Lower leg skin (tissue), 3 donors: ENCODE measurements at regions not wholly inside any gene's neighbourhood (a gene's known extent, or its start where the extent isn't known, plus 50 kb on each side); places are given as distances from the start of the nearest gene placed in this dataset.

Source experiments
- CTCF ChIP-seq, 3 donors: fragments of 450-650 bp; IDR thresholded peaks; one replicate each; pipeline ENCODE4 v1.5.1; 2016; ENCODE audit warnings: antibody characterized with exemption in 3 of 3, mild to moderate bottlenecking in 3 of 3, moderate library complexity in 2 of 3
- POLR2A ChIP-seq, 2 donors: fragments of 450-650 bp; IDR thresholded peaks; one replicate each; pipeline ENCODE4 v1.6.1; 2016 to 2017; ENCODE audit warnings: antibody characterized with exemption in 2 of 2, mild to moderate bottlenecking in 1 of 2, moderate library complexity in 1 of 2

GRCh38 chr22:49629586-49630447 is 197.9 kb downstream of the BRD1 start:
- TF ChIP-seq CTCF (IDR thresholded peaks at IDR 0.05) (no peak), POLR2A (IDR thresholded peaks at IDR 0.05) (no peak)
